Spleen (tissue), 7 donors: ENCODE measurements at regions not wholly inside any gene's neighbourhood (a gene's known extent, or its start where the extent isn't known, plus 50 kb on each side); places are given as distances from the start of the nearest gene placed in this dataset.

Experiments used
- POLR2AphosphoS5 ChIP-seq, 3 donors: sonication (generic); formaldehyde crosslinking; IDR thresholded peaks; one replicate each; pipeline ENCODE4 v1.5.1; 2017; ENCODE audit warnings: antibody characterized with exemption in 3 of 3
- TF ChIP-seq, protein P1 (sequence below), 11 experiments: fragments of 200-600 bp in 7 of 11; fragments of 450-650 bp in 4 of 11; sonication (generic) in 4 of 11; IDR thresholded peaks in 8 of 11; conservative IDR thresholded peaks in 3 of 11; 1 replicate in 7 of 11; 2 replicates in 4 of 11; pipeline versions ENCODE4 v1.4.0 to v1.8.0; 2016 to 2021; ENCODE audit warnings: antibody characterized with exemption in 11 of 11, inconsistent platforms in 4 of 11, mild to moderate bottlenecking in 1 of 11
- donor health status: DM: no; HTN: no; CAD: no; lungs with moderate emphysema.
- donor health status: DM: no; HTN: no; CAD: no.
- donor health status: DM: no; HTN: no; CAD: no.

DNA sequence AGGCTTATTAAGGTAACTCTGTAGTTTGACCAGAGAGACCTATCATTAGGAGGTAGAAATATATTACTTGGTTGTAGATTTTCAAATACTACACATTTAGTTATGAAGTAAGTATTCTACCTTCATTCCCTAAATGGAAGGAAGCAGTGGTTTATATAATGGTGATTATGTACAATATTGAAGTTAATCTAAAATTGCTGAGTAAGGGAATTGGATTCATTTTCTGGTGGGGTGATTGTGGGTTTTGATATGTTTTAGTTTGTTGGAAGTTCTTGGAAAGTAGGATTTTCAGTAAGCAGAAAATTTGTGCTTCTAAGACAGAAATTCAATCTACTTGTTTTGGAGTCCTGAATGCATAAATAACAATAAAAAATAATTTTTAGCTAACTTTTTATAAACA is 1830.9 kb upstream of the ADGRL3 start:
- TF ChIP-seq, protein P1, sequence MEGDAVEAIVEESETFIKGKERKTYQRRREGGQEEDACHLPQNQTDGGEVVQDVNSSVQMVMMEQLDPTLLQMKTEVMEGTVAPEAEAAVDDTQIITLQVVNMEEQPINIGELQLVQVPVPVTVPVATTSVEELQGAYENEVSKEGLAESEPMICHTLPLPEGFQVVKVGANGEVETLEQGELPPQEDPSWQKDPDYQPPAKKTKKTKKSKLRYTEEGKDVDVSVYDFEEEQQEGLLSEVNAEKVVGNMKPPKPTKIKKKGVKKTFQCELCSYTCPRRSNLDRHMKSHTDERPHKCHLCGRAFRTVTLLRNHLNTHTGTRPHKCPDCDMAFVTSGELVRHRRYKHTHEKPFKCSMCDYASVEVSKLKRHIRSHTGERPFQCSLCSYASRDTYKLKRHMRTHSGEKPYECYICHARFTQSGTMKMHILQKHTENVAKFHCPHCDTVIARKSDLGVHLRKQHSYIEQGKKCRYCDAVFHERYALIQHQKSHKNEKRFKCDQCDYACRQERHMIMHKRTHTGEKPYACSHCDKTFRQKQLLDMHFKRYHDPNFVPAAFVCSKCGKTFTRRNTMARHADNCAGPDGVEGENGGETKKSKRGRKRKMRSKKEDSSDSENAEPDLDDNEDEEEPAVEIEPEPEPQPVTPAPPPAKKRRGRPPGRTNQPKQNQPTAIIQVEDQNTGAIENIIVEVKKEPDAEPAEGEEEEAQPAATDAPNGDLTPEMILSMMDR (IDR thresholded peaks at IDR 0.05 in 8 of 11, conservative IDR thresholded peaks at IDR 0.05 in 3 of 11): no peak
- TF ChIP-seq POLR2AphosphoS5 (IDR thresholded peaks at IDR 0.05): no peak
